SK-N-SH (cell line): ENCODE measurements at regions not wholly inside any gene's neighbourhood (a gene's known extent, or its start where the extent isn't known, plus 50 kb on each side); places are given as distances from the start of the nearest gene placed in this dataset.

Experiments used
- CTCF ChIA-PET: fragments of 300-600, 350-600 bp; formaldehyde crosslinking; extraction: SDS; loops from one replicate; lab custom pipeline; 2021; lab: Yijun Ruan, JAX
- POLR2A ChIA-PET: fragments of 350-600 bp; sonication (Branson Sonifier 250); formaldehyde crosslinking; extraction: SDS; loops from one replicate; lab custom pipeline; 2020; ENCODE audit warnings: antibody characterized with exemption, inconsistent platforms; lab: Yijun Ruan, JAX
- DNase-seq: peaks from one replicate; pipeline ENCODE4 v3.0.0; 2012
- H2AFZ ChIP-seq: fragments of 200-600 bp; sonication (generic); 2 replicates; pipeline ENCODE4 v1.8.1; 2016; ENCODE audit warnings: antibody characterized with exemption, mild to moderate bottlenecking, low read depth
- H3F3A ChIP-seq: fragments of 200-600 bp; sonication (generic); replicated peaks from 2 replicates; pipeline ENCODE3; 2016; ENCODE audit warnings: antibody characterized with exemption, mild to moderate bottlenecking; ENCODE audit not compliant: insufficient read depth
- H3K27ac ChIP-seq, 2 experiments: fragments of 200-500 bp in 1 of 2; fragments of 200-600 bp in 1 of 2; sonication (Bioruptor generic) in 1 of 2; sonication (generic), shearing (Covaris generic) in 1 of 2; 2 replicates each; pipeline versions ENCODE4 v1.5.1 to v1.6.1; 2014 to 2016; ENCODE audit warnings: low read depth in 2 of 2, inconsistent platforms in 1 of 2, low read length in 1 of 2, mild to moderate bottlenecking in 1 of 2, mixed read lengths in 1 of 2
- H3K27me3 ChIP-seq: fragments of 200-600 bp; sonication (generic), shearing (Covaris generic); 2 replicates; pipeline ENCODE4 v1.6.1; 2016; ENCODE audit warnings: mixed run types; ENCODE audit not compliant: insufficient read depth
- H3K36me3 ChIP-seq, 2 experiments: fragments of 200-500 bp in 1 of 2; fragments of 200-600 bp in 1 of 2; sonication (Bioruptor generic) in 1 of 2; sonication (generic) in 1 of 2; replicated peaks in 1 of 2; 2 replicates each; pipeline versions ENCODE3 to v1.5.1; 2014 to 2016; ENCODE audit warnings: low read length in 1 of 2, mild to moderate bottlenecking in 1 of 2; ENCODE audit not compliant: insufficient read depth in 2 of 2, control insufficient read depth in 1 of 2
- H3K4me1 ChIP-seq, 2 experiments: fragments of 200-500 bp in 1 of 2; fragments of 200-600 bp in 1 of 2; sonication (Bioruptor generic) in 1 of 2; sonication (generic), shearing (Covaris generic) in 1 of 2; 2 replicates each; pipeline versions ENCODE4 v1.5.1 to v1.6.1; 2014 to 2016; ENCODE audit warnings: low read depth in 1 of 2, low read length in 1 of 2, mixed run types in 1 of 2; ENCODE audit not compliant: insufficient read depth in 2 of 2, control insufficient read depth in 1 of 2
- H3K4me2 ChIP-seq: fragments of 200-600 bp; sonication (generic), shearing (Covaris generic); 2 replicates; pipeline ENCODE4 v1.6.1; 2017; ENCODE audit warnings: mixed run types
- H3K4me3 ChIP-seq, 2 experiments: fragments of 200-500 bp in 1 of 2; fragments of 200-600 bp in 1 of 2; sonication (Bioruptor generic) in 1 of 2; sonication (generic), shearing (Covaris generic) in 1 of 2; 2 replicates each; pipeline versions ENCODE4 v1.5.1 to v1.8.1; 2014 to 2016; ENCODE audit warnings: low read depth in 2 of 2, inconsistent platforms in 1 of 2, low read length in 1 of 2, mild to moderate bottlenecking in 1 of 2, mixed read lengths in 1 of 2, moderate library complexity in 1 of 2
- H3K79me2 ChIP-seq: fragments of 200-600 bp; sonication (generic); 2 replicates; pipeline ENCODE4 v1.8.1; 2017; ENCODE audit warnings: mild to moderate bottlenecking; ENCODE audit not compliant: insufficient read depth
- H3K9ac ChIP-seq: fragments of 200-600 bp; sonication (generic); 2 replicates; pipeline ENCODE4 v1.6.1; 2017; ENCODE audit warnings: mixed run types
- H3K9me2 ChIP-seq: fragments of 200-600 bp; sonication (generic); 2 replicates; pipeline ENCODE4 v1.6.1; 2017; ENCODE audit warnings: mixed run types
- H3K9me3 ChIP-seq: fragments of 200-600 bp; sonication (generic); 2 replicates; pipeline ENCODE4 v1.6.1; 2017; ENCODE audit warnings: mixed run types, mild to moderate bottlenecking, moderate library complexity
- H4K20me1 ChIP-seq: fragments of 200-600 bp; sonication (generic); 2 replicates; pipeline ENCODE4 v1.6.1; 2017; ENCODE audit warnings: mild to moderate bottlenecking, mixed run types; ENCODE audit not compliant: insufficient read depth
- EP300 ChIP-seq, 2 experiments: IDR thresholded peaks; 2 replicates each; pipeline versions ENCODE4 v1.4.0 to v1.6.1; 2012; ENCODE audit warnings: borderline replicate concordance in 1 of 2, low read depth in 1 of 2, low read length in 1 of 2
- EZH2phosphoT487 ChIP-seq: fragments of 200-600 bp; sonication (generic); IDR thresholded peaks from 2 replicates; pipeline ENCODE4 v1.6.1; 2017; ENCODE audit warnings: low read depth, mixed run types, mild to moderate bottlenecking, antibody characterized with exemption, moderate library complexity, borderline replicate concordance
- FOXM1 ChIP-seq: IDR thresholded peaks from 2 replicates; pipeline ENCODE4 v1.4.0; 2012; ENCODE audit warnings: low read depth, mild to moderate bottlenecking
- JUND ChIP-seq: IDR thresholded peaks from 2 replicates; pipeline ENCODE4 v1.4.0; 2012
- MXI1 ChIP-seq: IDR thresholded peaks from 2 replicates; pipeline ENCODE4 v1.6.1; 2012; ENCODE audit warnings: mild to moderate bottlenecking, low read depth, low read length, improper control_type of control experiment
- NRF1 ChIP-seq: IDR thresholded peaks from 2 replicates; pipeline ENCODE4 v1.6.1; 2012; ENCODE audit warnings: low read depth, mild to moderate bottlenecking, low read length
- RAD21 ChIP-seq: IDR thresholded peaks from 2 replicates; pipeline ENCODE4 v1.6.1; 2012; ENCODE audit warnings: mild to moderate bottlenecking, low read length
- RCOR1 ChIP-seq: fragments of 150-350 bp; IDR thresholded peaks from 2 replicates; pipeline ENCODE4 v1.6.1; 2017; ENCODE audit warnings: antibody characterized with exemption, low read length
- RXRA ChIP-seq: IDR thresholded peaks from 2 replicates; pipeline ENCODE4 v1.4.0; 2012; ENCODE audit warnings: low read depth, mild to moderate bottlenecking, borderline replicate concordance
- SMC3 ChIP-seq: IDR thresholded peaks from 2 replicates; pipeline ENCODE4 v1.6.1; 2012; ENCODE audit warnings: low read depth, low read length, improper control_type of control experiment
- TCF12 ChIP-seq: IDR thresholded peaks from 2 replicates; pipeline ENCODE4 v1.4.0; 2012
- TEAD4 ChIP-seq: IDR thresholded peaks from 2 replicates; pipeline ENCODE4 v1.4.0; 2012; ENCODE audit warnings: mild to moderate bottlenecking, borderline replicate concordance; ENCODE audit not compliant: insufficient read depth
- whole genome bisulfite sequencing: methylation state at CpG from one replicate; pipeline ENCODE4 v1.1.6; 2017; ENCODE audit warnings: low lambda C conversion rate; 5-methylcytosine and 5-hydroxymethylcytosine counted together
- TF ChIP-seq, protein P1 (sequence below): IDR thresholded peaks from 2 replicates; pipeline ENCODE4; 2012
- TF ChIP-seq, protein P2 (sequence below): fragments of 150-350 bp; IDR thresholded peaks from 2 replicates; pipeline ENCODE4 v1.6.1; 2017; ENCODE audit warnings: antibody characterized with exemption, low read length, low read depth, borderline replicate concordance
- TF ChIP-seq, protein P3 (sequence below): fragments of 150-350 bp; IDR thresholded peaks from 2 replicates; pipeline ENCODE4 v1.6.1; 2016; ENCODE audit warnings: mild to moderate bottlenecking, low read depth, low read length
- TF ChIP-seq, protein P4 (sequence below): IDR thresholded peaks from 2 replicates; pipeline ENCODE4 v1.4.0; 2012; ENCODE audit warnings: low read depth, borderline replicate concordance

DNA sequence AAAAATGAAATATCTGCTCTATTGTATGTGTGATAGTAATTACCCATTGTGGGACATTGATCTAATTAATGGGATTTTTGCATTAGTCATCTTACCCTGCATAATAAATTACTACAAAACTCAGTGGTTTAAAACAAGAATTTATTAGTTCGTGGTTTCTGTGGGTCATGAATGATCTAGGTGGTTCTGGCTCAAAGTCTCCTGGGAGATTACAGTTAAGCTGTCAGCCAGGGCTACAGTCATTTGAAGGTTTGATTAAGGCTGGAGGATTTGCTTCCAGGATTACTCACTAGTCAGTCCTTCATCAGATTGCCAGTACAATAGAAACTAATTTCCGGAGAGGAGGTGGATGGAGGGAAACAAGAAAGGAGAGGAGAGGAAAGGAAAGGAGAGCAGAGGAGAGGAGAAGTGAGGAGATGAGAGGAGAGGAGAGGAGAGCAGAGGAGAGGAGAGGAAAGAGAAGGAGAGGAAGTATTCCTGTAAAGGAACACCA, 60.4 kb upstream of the TNFSF4 start (continued):
- TF ChIP-seq SMC3 (no peak), EZH2phosphoT487 (no peak)
- TF ChIP-seq, protein P1, sequence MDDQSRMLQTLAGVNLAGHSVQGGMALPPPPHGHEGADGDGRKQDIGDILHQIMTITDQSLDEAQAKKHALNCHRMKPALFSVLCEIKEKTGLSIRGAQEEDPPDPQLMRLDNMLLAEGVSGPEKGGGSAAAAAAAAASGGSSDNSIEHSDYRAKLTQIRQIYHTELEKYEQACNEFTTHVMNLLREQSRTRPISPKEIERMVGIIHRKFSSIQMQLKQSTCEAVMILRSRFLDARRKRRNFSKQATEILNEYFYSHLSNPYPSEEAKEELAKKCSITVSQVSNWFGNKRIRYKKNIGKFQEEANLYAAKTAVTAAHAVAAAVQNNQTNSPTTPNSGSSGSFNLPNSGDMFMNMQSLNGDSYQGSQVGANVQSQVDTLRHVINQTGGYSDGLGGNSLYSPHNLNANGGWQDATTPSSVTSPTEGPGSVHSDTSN = peak; percentile 92
- TF ChIP-seq, protein P2, sequence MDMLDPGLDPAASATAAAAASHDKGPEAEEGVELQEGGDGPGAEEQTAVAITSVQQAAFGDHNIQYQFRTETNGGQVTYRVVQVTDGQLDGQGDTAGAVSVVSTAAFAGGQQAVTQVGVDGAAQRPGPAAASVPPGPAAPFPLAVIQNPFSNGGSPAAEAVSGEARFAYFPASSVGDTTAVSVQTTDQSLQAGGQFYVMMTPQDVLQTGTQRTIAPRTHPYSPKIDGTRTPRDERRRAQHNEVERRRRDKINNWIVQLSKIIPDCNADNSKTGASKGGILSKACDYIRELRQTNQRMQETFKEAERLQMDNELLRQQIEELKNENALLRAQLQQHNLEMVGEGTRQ = no peak
- TF ChIP-seq, protein P3, sequence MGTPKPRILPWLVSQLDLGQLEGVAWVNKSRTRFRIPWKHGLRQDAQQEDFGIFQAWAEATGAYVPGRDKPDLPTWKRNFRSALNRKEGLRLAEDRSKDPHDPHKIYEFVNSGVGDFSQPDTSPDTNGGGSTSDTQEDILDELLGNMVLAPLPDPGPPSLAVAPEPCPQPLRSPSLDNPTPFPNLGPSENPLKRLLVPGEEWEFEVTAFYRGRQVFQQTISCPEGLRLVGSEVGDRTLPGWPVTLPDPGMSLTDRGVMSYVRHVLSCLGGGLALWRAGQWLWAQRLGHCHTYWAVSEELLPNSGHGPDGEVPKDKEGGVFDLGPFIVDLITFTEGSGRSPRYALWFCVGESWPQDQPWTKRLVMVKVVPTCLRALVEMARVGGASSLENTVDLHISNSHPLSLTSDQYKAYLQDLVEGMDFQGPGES = no peak

DNA sequence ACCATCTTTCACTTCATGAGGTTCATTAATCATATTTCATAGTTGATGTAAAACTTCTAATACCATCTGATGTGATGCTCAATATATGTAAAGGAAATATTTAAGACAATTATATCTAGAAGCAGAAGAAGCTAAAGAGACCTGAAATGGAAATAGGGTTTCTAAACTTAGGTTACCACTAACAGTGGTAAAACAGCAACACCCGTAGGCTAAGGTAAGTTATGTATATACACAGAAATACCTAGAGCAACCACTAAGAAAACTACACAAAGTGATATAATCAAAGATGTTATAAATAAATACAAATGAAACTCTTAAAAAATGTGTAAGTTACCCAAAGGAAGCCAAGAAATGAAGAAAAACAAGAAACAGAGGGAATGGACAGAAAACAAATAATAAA, 61.1 kb upstream of the TNFSF4 start:
- CTCF ChIA-PET = interaction anchor here (1.7 kb wide), 1 partner anchor 12 kb away, joined by 4 read pairs; no protein-coding TSS in a partner anchor
- no peaks in the 10 kb centered on the region for H3K36me3 ChIP-seq

More for the DNA sequence above, 61.1 kb upstream of the TNFSF4 start:
- no peak for DNase-seq
- Histone ChIP-seq H3F3A (peaks cover 39% of the 10 kb centered on the region), H4K20me1 (no peaks in the 10 kb centered on the region), H3K9me2 (no peaks in the 10 kb centered on the region), H3K4me3 (no peak overlapping the region), H2AFZ (no peak overlapping the region), H3K4me2 (0 out of 2 replicates have a peak overlapping the region, but pooled peaks have one; percentile 65), H3K4me1 (peaks cover 5 to 30% of the 10 kb centered on the region in 2 experiments), H3K27me3 (no peaks in the 10 kb centered on the region), H3K27ac (peak overlapping the region; percentile 73 to 81; a peak in 3 of 4 replicates), H3K79me2 (no peaks in the 10 kb centered on the region), H3K9ac (0 out of 2 replicates have a peak overlapping the region, but pooled peaks have one; percentile 15), H3K9me3 (no peaks in the 10 kb centered on the region)
- POLR2A ChIA-PET = no interaction called here
- TF ChIP-seq SMC3 = no peak
- no peak for TF ChIP-seq MXI1
- no peak for TF ChIP-seq RXRA
- TF ChIP-seq RAD21 = no peak
- no peak for TF ChIP-seq FOXM1
- TF ChIP-seq TEAD4 = no peak
- TF ChIP-seq NRF1 = no peak
- TF ChIP-seq, protein P4, sequence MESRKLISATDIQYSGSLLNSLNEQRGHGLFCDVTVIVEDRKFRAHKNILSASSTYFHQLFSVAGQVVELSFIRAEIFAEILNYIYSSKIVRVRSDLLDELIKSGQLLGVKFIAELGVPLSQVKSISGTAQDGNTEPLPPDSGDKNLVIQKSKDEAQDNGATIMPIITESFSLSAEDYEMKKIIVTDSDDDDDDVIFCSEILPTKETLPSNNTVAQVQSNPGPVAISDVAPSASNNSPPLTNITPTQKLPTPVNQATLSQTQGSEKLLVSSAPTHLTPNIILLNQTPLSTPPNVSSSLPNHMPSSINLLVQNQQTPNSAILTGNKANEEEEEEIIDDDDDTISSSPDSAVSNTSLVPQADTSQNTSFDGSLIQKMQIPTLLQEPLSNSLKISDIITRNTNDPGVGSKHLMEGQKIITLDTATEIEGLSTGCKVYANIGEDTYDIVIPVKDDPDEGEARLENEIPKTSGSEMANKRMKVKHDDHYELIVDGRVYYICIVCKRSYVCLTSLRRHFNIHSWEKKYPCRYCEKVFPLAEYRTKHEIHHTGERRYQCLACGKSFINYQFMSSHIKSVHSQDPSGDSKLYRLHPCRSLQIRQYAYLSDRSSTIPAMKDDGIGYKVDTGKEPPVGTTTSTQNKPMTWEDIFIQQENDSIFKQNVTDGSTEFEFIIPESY = no peak
- TF ChIP-seq RCOR1 = no peak
- no peak for TF ChIP-seq EP300 (IDR thresholded peaks at IDR 0.05; ENCODE audit: borderline replicate concordance in 1 of 2, low read depth in 1 of 2, low read length in 1 of 2)
- TF ChIP-seq, protein P1 = no peak
- TF ChIP-seq TCF12 = no peak
- TF ChIP-seq JUND = no peak
- WGBS = 81% methylated on average over 1 of the region's 1 CpG
